RWPE1 (cell line): ENCODE measurements at regions not wholly inside any gene's neighbourhood (a gene's known extent, or its start where the extent isn't known, plus 50 kb on each side); places are given as distances from the start of the nearest gene placed in this dataset.

ENCODE experiments used
- CTCF ChIA-PET: fragments of 350-600 bp; sonication (Branson Sonifier 250); formaldehyde crosslinking; extraction: SDS; loops from one replicate; lab custom pipeline; 2021; lab: Yijun Ruan, JAX
- POLR2A ChIA-PET: fragments of 400-600 bp; formaldehyde crosslinking; extraction: SDS; loops from one replicate; lab custom pipeline; 2020; ENCODE audit warnings: antibody characterized with exemption; ENCODE audit not compliant: low non-redundant PET; lab: Yijun Ruan, JAX
- DNase-seq: peaks from one replicate; pipeline ENCODE4 v3.0.0; 2012; ENCODE audit warnings: low spot score
- H3K27ac ChIP-seq: fragments of 450-650 bp; 2 replicates; pipeline ENCODE4 v1.5.1; 2017
- CTCF ChIP-seq: fragments of 450-650 bp; conservative IDR thresholded peaks from 2 replicates; pipeline ENCODE4 v1.5.1; 2017; ENCODE audit warnings: low read depth, mild to moderate bottlenecking

- CTCF ChIA-PET: interaction anchor here (0.6 kb wide), 1 partner anchor 1137 kb away, joined by 3 read pairs; no protein-coding TSS in a partner anchor
- no peak overlapping the region for H3K27ac ChIP-seq
- POLR2A ChIA-PET: no interaction called here
- TF ChIP-seq CTCF: no peak
- no peak for DNase-seq
Observed at GRCh38 chr11:128355558-128355957, 231.8 kb downstream of the ETS1 start.

- DNase-seq: no peak
Observed at GRCh38 chr11:128354476-128354875, 232.9 kb downstream of the ETS1 start.

GRCh38 chr11:128351168-128351567, 236.2 kb downstream of the ETS1 start:
- DNase-seq: no peak
- no peak for TF ChIP-seq CTCF
- ChIA-PET POLR2A (no interaction called here), CTCF (no interaction called here)
- H3K27ac ChIP-seq: no peak overlapping the region

More at GRCh38 chr11:128354476-128354875, 232.9 kb downstream of the ETS1 start:
- no peak overlapping the region for H3K27ac ChIP-seq
- POLR2A ChIA-PET: no interaction called here
- no peak for TF ChIP-seq CTCF
- CTCF ChIA-PET: no interaction called here

- CTCF ChIA-PET: no interaction called here
Observed at GRCh38 chr11:128349650-128350299, 237.6 kb downstream of the ETS1 start.

GRCh38 chr11:128346804-128347203, 240.6 kb downstream of the ETS1 start:
- H3K27ac ChIP-seq: no peak overlapping the region
- DNase-seq: peak; percentile 71
- TF ChIP-seq CTCF: no peak
- POLR2A ChIA-PET: no interaction called here
- CTCF ChIA-PET: no interaction called here

More at GRCh38 chr11:128349650-128350299, 237.6 kb downstream of the ETS1 start:
- POLR2A ChIA-PET: no interaction called here
- TF ChIP-seq CTCF: no peak
- no peak for DNase-seq
- H3K27ac ChIP-seq: no peak overlapping the region

- no peak overlapping the region for H3K27ac ChIP-seq
- CTCF ChIA-PET: no interaction called here
- no peak for TF ChIP-seq CTCF
Observed at GRCh38 chr11:128345316-128345715, 242.0 kb downstream of the ETS1 start.

More at GRCh38 chr11:128345316-128345715, 242.0 kb downstream of the ETS1 start:
- DNase-seq: no peak
- POLR2A ChIA-PET: no interaction called here
